ENCODE measurements at regions not wholly inside any gene's neighbourhood (a gene's known extent, or its start where the extent isn't known, plus 50 kb on each side); places are given as distances from the start of the nearest gene placed in this dataset.

DNA sequence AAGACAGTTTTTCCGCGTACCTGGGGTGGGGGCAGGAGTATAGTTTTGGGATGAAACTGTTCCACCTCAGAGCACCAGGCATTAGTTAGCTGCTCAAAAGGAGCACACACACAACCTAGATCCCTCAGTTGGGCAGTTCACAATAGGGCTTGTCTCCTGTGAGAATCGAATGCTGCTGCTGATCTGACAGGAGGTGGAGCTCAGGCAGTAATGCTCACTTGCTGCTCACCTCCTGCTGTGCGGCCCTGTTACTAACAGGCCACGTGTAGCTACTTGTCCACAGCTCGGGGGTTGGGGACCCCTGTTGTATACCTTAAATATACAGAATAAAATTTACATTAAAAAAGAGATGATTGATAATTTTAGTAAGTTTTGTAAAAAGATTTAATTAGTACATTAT is 191.5 kb downstream of the SLC7A11 start:
- TF ChIP-seq, protein P1, sequence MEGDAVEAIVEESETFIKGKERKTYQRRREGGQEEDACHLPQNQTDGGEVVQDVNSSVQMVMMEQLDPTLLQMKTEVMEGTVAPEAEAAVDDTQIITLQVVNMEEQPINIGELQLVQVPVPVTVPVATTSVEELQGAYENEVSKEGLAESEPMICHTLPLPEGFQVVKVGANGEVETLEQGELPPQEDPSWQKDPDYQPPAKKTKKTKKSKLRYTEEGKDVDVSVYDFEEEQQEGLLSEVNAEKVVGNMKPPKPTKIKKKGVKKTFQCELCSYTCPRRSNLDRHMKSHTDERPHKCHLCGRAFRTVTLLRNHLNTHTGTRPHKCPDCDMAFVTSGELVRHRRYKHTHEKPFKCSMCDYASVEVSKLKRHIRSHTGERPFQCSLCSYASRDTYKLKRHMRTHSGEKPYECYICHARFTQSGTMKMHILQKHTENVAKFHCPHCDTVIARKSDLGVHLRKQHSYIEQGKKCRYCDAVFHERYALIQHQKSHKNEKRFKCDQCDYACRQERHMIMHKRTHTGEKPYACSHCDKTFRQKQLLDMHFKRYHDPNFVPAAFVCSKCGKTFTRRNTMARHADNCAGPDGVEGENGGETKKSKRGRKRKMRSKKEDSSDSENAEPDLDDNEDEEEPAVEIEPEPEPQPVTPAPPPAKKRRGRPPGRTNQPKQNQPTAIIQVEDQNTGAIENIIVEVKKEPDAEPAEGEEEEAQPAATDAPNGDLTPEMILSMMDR (IDR thresholded peaks at IDR 0.05; ENCODE audit: insufficient read depth, low read depth, low read length), result no peak
- no peak overlapping the region for H3K4me3 ChIP-seq (ENCODE audit: low read depth, low read length)
- DNase-seq (ENCODE audit: low read depth), result no peak

DNA sequence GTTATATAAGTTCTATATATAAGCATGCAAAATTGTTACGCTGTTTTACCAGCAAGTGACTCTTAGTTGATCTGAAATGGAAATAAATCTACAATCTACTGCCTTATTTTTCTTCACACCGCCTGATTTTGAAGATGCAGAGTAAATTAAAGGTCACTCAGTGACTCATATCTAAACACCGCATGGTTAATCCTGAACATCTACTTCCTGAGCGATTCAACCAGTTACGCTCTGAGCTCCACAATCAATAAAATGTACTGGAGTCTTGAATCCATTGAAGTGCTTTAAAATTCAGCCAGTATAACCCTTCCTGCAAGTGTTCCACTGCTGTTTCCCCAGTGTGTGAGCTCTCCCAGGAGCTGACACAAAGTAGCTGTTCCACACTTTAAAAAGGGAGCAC is 192.8 kb downstream of the SLC7A11 start:
- no peak overlapping the region for H3K4me3 ChIP-seq (ENCODE audit: low read depth, low read length)
- TF ChIP-seq, protein P1 (IDR thresholded peaks at IDR 0.05; ENCODE audit: insufficient read depth, low read depth, low read length), result no peak
- DNase-seq (ENCODE audit: low read depth), result peak; percentile 25

DNA sequence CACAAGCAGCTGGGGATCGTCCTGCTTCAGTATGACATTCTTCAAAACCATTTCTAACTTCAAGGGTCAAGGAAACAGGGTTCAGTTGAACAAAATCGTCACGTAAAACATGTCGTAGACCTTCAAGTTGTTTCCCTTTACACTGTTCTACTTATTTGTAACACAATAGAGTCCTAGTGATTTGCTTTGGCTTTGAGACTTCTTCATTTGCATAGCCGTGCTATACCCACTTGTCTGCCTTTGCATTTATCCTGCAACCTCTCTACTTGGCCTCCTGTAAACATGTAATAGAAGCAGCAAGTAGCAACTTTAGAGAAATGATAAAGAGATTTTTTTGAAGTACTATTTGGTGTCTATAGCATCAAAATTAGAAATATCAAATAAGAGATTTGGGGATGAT is 194.9 kb downstream of the SLC7A11 start:
- H3K4me3 ChIP-seq (ENCODE audit: low read depth, low read length), result no peak overlapping the region
- DNase-seq (ENCODE audit: low read depth), result no peak
- TF ChIP-seq, protein P1 (IDR thresholded peaks at IDR 0.05; ENCODE audit: insufficient read depth, low read depth, low read length), result no peak

DNA sequence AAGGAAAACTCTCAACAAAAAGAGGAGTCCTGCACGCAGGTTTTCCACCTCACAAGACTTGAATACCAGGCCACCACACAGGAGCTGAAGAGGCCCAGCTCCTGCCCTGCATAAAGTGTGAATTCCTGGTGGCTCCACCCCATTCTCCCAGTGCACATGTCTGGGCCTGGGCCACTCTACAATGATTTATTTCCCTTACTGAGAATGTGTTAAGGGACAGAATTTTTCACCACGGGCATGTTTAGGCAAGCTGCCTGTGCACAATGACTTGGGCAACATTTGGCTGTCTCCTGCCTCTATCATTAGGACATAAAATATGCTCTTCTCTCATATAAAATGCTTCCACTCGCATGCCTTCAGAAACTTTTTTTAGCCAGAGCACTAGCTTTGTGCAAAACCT is 197.1 kb downstream of the SLC7A11 start:
- no peak overlapping the region for H3K4me3 ChIP-seq (ENCODE audit: low read depth, low read length)
- DNase-seq (ENCODE audit: low read depth), result no peak
- TF ChIP-seq, protein P1 (IDR thresholded peaks at IDR 0.05; ENCODE audit: insufficient read depth, low read depth, low read length), result no peak

DNA sequence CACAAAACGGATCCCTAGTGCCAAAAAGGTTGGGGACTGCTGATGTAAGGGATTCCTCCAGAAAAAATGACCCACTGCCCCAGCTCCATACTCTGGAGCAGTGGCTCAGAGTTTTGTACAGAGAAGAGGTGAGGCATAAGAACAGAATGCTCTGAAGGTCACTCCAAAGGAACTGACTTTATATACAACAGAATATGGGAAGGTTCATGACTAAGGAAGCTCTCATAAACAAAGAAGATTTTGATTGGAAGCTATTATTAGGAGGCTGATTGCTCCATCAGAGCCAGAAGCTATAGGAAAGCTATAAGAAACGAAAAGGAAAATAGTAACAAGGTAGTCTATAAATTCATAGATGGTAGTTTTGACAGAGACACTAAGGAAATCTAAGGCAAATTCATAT is 203.1 kb downstream of the SLC7A11 start:
- TF ChIP-seq, protein P1 (IDR thresholded peaks at IDR 0.05; ENCODE audit: insufficient read depth, low read depth, low read length), result no peak
- H3K4me3 ChIP-seq (ENCODE audit: low read depth, low read length), result no peak overlapping the region
- peak; percentile 62 for DNase-seq (ENCODE audit: low read depth)

DNA sequence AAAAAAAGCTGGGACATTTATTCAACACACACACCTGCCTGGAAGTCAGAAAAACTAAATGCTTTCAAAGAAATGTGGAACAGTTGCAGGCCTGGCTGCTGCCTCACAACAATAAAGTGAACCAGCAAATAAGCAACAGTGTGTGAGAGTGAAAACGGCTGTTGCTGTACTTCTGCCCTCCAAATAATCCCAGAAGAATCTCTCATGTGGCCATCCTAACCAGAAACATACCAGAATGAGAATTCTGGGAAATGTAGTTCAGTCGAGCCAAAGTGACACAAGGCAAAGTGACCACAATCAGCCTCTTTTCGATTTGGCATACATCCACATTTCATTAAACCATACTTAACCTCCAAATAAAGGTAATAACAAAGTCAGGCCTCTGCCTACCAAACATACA is 204.5 kb downstream of the SLC7A11 start:
- TF ChIP-seq, protein P1 (IDR thresholded peaks at IDR 0.05; ENCODE audit: insufficient read depth, low read depth, low read length), result no peak
- no peak overlapping the region for H3K4me3 ChIP-seq (ENCODE audit: low read depth, low read length)

DNA sequence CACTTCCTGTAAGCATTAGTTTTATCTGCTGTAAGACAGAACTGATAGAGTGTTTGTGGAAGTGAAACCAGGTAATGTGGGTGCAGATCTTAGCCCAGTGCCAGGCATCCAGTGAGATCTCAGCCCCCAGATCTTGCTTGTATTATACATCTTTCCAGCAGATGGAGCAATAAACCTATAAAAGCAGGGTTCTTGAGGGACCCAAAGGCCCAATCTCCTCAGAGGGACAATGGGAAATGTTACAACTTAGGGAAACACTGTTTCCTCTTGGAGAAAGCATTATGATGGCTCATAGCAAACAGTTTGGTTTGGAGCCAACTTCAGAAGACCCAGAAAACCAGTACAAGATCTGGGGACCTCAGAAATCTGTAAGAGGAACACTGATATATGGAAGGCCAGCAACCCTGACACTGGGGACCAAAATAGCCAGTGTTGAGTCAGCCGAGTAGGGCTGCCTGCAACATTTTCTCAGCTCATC is 206.3 kb downstream of the SLC7A11 start:
- TF ChIP-seq, protein P1 (IDR thresholded peaks at IDR 0.05; ENCODE audit: insufficient read depth, low read depth, low read length), result peak; percentile 67
- peak; percentile 76 for DNase-seq (ENCODE audit: low read depth)
- H3K4me3 ChIP-seq (ENCODE audit: low read depth, low read length), result no peak overlapping the region

More for the DNA sequence above, 204.5 kb downstream of the SLC7A11 start:
- DNase-seq (ENCODE audit: low read depth), result peak; percentile 89

Measured in fibroblast of villous mesenchyme (primary cell).